Keratinocyte (primary cell): ENCODE measurements at regions not wholly inside any gene's neighbourhood (a gene's known extent, or its start where the extent isn't known, plus 50 kb on each side); places are given as distances from the start of the nearest gene placed in this dataset.

Experiments
- DNase-seq: peaks from one replicate; pipeline ENCODE4 v3.0.0-alpha.2; 2011; ENCODE audit warnings: low read depth, missing footprints, low spot score
- FAIRE-seq: peaks from 2 replicates; lab custom pipeline; 2011; peaks lifted over from hg19 to GRCh38; lab: Jason Lieb, UNC
- H2AFZ ChIP-seq: 2 replicates; pipeline ENCODE4 v1.6.0; 2012; ENCODE audit warnings: low read length, control low read depth, inconsistent platforms; ENCODE audit not compliant: control insufficient read depth
- H3K27ac ChIP-seq: 2 replicates; pipeline ENCODE4 v1.5.1; 2011; ENCODE audit warnings: low read length; ENCODE audit not compliant: control insufficient read depth, insufficient read depth
- H3K27me3 ChIP-seq: 3 replicates; pipeline ENCODE4 v1.6.0; 2011; ENCODE audit warnings: low read length; ENCODE audit not compliant: control insufficient read depth, insufficient read depth; ENCODE audit errors: extremely low read depth
- H3K36me3 ChIP-seq, 2 experiments: 2 replicates in 1 of 2; 3 replicates in 1 of 2; pipeline ENCODE4 v1.5.1; 2011; ENCODE audit warnings: low read length in 2 of 2, mild to moderate bottlenecking in 1 of 2; ENCODE audit not compliant: control insufficient read depth in 2 of 2, insufficient read depth in 2 of 2; ENCODE audit errors: extremely low read depth in 1 of 2
- H3K4me1 ChIP-seq: 3 replicates; pipeline ENCODE4 v1.5.1; 2011; ENCODE audit warnings: low read length; ENCODE audit not compliant: control insufficient read depth, insufficient read depth; ENCODE audit errors: extremely low read depth
- H3K4me2 ChIP-seq: 3 replicates; pipeline ENCODE4 v1.6.0; 2011; ENCODE audit warnings: low read depth, low read length; ENCODE audit not compliant: control insufficient read depth, insufficient read depth; ENCODE audit errors: extremely low read depth
- H3K4me3 ChIP-seq, 3 experiments: fragments of 200-600 bp in 1 of 3; sonication (generic) in 1 of 3; 2 replicates in 2 of 3; 3 replicates in 1 of 3; pipeline ENCODE4 v1.5.1; 2011 to 2016; ENCODE audit warnings: low read length in 3 of 3, mild to moderate bottlenecking in 3 of 3, control low read depth in 2 of 3, inconsistent platforms in 1 of 3, low read depth in 1 of 3, mixed read lengths in 1 of 3, mixed run types in 1 of 3, moderate library complexity in 1 of 3; ENCODE audit not compliant: control insufficient read depth in 2 of 3, insufficient read depth in 2 of 3; ENCODE audit errors: extremely low read depth in 1 of 3
- H3K79me2 ChIP-seq: 2 replicates; pipeline ENCODE4 v1.6.0; 2012; ENCODE audit warnings: low read length; ENCODE audit not compliant: control insufficient read depth, insufficient read depth
- H3K9ac ChIP-seq: 3 replicates; pipeline ENCODE4 v1.6.0; 2011; ENCODE audit warnings: low read length; ENCODE audit not compliant: control insufficient read depth, insufficient read depth; ENCODE audit errors: extremely low read depth
- H3K9me1 ChIP-seq: 3 replicates; pipeline ENCODE4 v1.6.0; 2011; ENCODE audit warnings: low read length; ENCODE audit not compliant: control insufficient read depth, insufficient read depth; ENCODE audit errors: extremely low read depth
- H3K9me3 ChIP-seq: 2 replicates; pipeline ENCODE4 v1.5.1; 2012; ENCODE audit warnings: low read depth, low read length; ENCODE audit not compliant: control insufficient read depth
- H4K20me1 ChIP-seq: 3 replicates; pipeline ENCODE4 v1.6.0; 2011; ENCODE audit warnings: low read length; ENCODE audit not compliant: control insufficient read depth, insufficient read depth; ENCODE audit errors: extremely low read depth
- EZH2 ChIP-seq: IDR thresholded peaks from one replicate; pipeline ENCODE4 v1.6.1; 2012; ENCODE audit warnings: inconsistent platforms, mild to moderate bottlenecking, low read length, moderate library complexity
- dilution Hi-C: fragments of 300-500 bp; cut with MboI; formaldehyde crosslinking; loops from one replicate; pipeline ENCODE4 v1.7.0; 2020; ENCODE audit warnings: low sequenced_read_pairs; ENCODE audit not compliant: extremely low pct_ligation_motif_present
- TF ChIP-seq, protein P1 (sequence below), 3 experiments: IDR thresholded peaks in 1 of 3; conservative IDR thresholded peaks in 1 of 3; optimal IDR thresholded peaks in 1 of 3; 2 replicates in 2 of 3; 3 replicates in 1 of 3; pipeline versions ENCODE3 to v1.5.1; 2011; ENCODE audit warnings: low read length in 3 of 3, mild to moderate bottlenecking in 3 of 3, moderate library complexity in 2 of 3, control low read depth in 1 of 3, inconsistent platforms in 1 of 3; ENCODE audit not compliant: insufficient read depth in 2 of 3; ENCODE audit errors: extremely low read depth in 1 of 3

DNA sequence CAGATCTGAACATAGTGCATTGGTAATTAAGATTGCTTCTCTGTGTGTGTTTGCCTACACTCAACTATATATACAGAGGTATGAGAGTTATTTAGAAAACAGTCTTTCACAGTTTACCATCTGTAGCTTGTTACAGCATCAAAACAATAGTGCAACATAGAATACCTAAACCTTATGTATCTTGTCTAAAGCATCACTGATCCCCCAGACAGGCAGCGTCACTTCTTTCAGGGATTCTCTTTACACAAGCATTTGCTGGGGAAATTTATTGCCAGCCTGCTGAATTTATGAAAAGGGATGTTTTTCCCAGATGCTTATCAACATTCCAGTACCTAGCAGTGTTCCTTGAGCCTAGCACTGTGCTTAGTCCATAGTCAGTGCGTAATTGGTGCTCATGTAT, 195.8 kb upstream of the COL8A1 start:
- no peaks in the 10 kb centered on the region for H3K4me1 ChIP-seq
- no peaks in the 10 kb centered on the region for H3K27me3 ChIP-seq
- no peaks in the 10 kb centered on the region for H3K79me2 ChIP-seq
- no peaks in the 10 kb centered on the region for H3K9me3 ChIP-seq
- FAIRE-seq, result no peak
- no peaks in the 10 kb centered on the region for H3K9me1 ChIP-seq
- no peak overlapping the region for H2AFZ ChIP-seq
- no peak for DNase-seq
- no peaks in the 10 kb centered on the region for H3K36me3 ChIP-seq
- H4K20me1 ChIP-seq, result no peaks in the 10 kb centered on the region
- TF ChIP-seq, protein P1, sequence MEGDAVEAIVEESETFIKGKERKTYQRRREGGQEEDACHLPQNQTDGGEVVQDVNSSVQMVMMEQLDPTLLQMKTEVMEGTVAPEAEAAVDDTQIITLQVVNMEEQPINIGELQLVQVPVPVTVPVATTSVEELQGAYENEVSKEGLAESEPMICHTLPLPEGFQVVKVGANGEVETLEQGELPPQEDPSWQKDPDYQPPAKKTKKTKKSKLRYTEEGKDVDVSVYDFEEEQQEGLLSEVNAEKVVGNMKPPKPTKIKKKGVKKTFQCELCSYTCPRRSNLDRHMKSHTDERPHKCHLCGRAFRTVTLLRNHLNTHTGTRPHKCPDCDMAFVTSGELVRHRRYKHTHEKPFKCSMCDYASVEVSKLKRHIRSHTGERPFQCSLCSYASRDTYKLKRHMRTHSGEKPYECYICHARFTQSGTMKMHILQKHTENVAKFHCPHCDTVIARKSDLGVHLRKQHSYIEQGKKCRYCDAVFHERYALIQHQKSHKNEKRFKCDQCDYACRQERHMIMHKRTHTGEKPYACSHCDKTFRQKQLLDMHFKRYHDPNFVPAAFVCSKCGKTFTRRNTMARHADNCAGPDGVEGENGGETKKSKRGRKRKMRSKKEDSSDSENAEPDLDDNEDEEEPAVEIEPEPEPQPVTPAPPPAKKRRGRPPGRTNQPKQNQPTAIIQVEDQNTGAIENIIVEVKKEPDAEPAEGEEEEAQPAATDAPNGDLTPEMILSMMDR (optimal IDR thresholded peaks at IDR 0.05 in 1 of 3, IDR thresholded peaks at IDR 0.05 in 1 of 3, conservative IDR thresholded peaks at IDR 0.05 in 1 of 3; ENCODE audit: extremely low read depth in 1 of 3, insufficient read depth in 2 of 3, low read length in 3 of 3), result no peak
- TF ChIP-seq EZH2, result no peak
- H3K4me3 ChIP-seq, result no peak overlapping the region
- H3K27ac ChIP-seq, result no peak overlapping the region
- no peak overlapping the region for H3K9ac ChIP-seq
- dilution Hi-C loops, result no loop called here
- H3K4me2 ChIP-seq, result no peak overlapping the region

- Histone ChIP-seq H3K4me1 (no peaks in the 10 kb centered on the region), H3K4me3 (no peak overlapping the region), H3K27ac (no peak overlapping the region), H3K27me3 (no peaks in the 10 kb centered on the region), H3K4me2 (no peak overlapping the region), H3K79me2 (no peaks in the 10 kb centered on the region), H3K9ac (no peak overlapping the region), H3K36me3 (no peaks in the 10 kb centered on the region), H3K9me1 (no peaks in the 10 kb centered on the region), H2AFZ (no peak overlapping the region), H3K9me3 (no peaks in the 10 kb centered on the region), H4K20me1 (no peaks in the 10 kb centered on the region)
- TF ChIP-seq, protein P1 (optimal IDR thresholded peaks at IDR 0.05 in 1 of 3, IDR thresholded peaks at IDR 0.05 in 1 of 3, conservative IDR thresholded peaks at IDR 0.05 in 1 of 3; ENCODE audit: extremely low read depth in 1 of 3, insufficient read depth in 2 of 3, low read length in 3 of 3), result no peak
- no peak for TF ChIP-seq EZH2
- FAIRE-seq (no peak), DNase-seq (no peak)
- dilution Hi-C loops, result no loop called here
Measured at GRCh38 chr3:99439892-99440291, 198.5 kb upstream of the COL8A1 start.
